SK-N-SH treated with all-trans-retinoic acid at 6 μM for 48 hours (cell line): ENCODE measurements at regions not wholly inside any gene's neighbourhood (a gene's known extent, or its start where the extent isn't known, plus 50 kb on each side); places are given as distances from the start of the nearest gene placed in this dataset.

Source experiments
- ATAC-seq: fragments of 200-7000 bp; cut with Tn5 transposase; 3 replicates; pipeline ENCODE4 v1.9.1; 2020; ENCODE audit warnings: mild to moderate bottlenecking, moderate library complexity
- ARNTL ChIP-seq: fragments of 450-650 bp; formaldehyde crosslinking; IDR thresholded peaks from 2 replicates; pipeline ENCODE4 v1.5.0; 2020; ENCODE audit warnings: low read depth, mild to moderate bottlenecking, moderate library complexity, borderline replicate concordance
- BACH2 ChIP-seq: fragments of 250-450 bp; sonication (Bioruptor Pico); IDR thresholded peaks from 2 replicates; pipeline ENCODE4 v1.9.0; 2021; ENCODE audit warnings: mild to moderate bottlenecking, borderline replicate concordance
- CSDC2 ChIP-seq: fragments of 250-450 bp; sonication (Bioruptor Pico); IDR thresholded peaks from 2 replicates; pipeline ENCODE4 v1.5.0; 2020; ENCODE audit warnings: mild to moderate bottlenecking, moderate library complexity
- ESRRG ChIP-seq: fragments of 250-450 bp; sonication (Bioruptor Pico); IDR thresholded peaks from 2 replicates; pipeline ENCODE4 v1.6.1; 2021; ENCODE audit warnings: mild to moderate bottlenecking
- GLIS3 ChIP-seq: fragments of 250-450 bp; sonication (Bioruptor Pico); IDR thresholded peaks from 2 replicates; pipeline ENCODE4 v1.5.0; 2020; ENCODE audit warnings: mild to moderate bottlenecking, moderate library complexity
- ISL1 ChIP-seq: fragments of 250-450 bp; sonication (Bioruptor Pico); IDR thresholded peaks from 2 replicates; pipeline ENCODE4 v2.1.2; 2022; ENCODE audit warnings: mild to moderate bottlenecking, moderate library complexity
- PPARA ChIP-seq: fragments of 250-450 bp; sonication (Bioruptor Pico); IDR thresholded peaks from 2 replicates; pipeline ENCODE4 v1.5.0; 2020; ENCODE audit warnings: mild to moderate bottlenecking, borderline replicate concordance
- RARB ChIP-seq: fragments of 250-450 bp; sonication (Bioruptor Pico); IDR thresholded peaks from 2 replicates; pipeline ENCODE4 v1.8.0; 2021; ENCODE audit warnings: mild to moderate bottlenecking, moderate library complexity
- SNAI2 ChIP-seq: fragments of 250-450 bp; sonication (Bioruptor Pico); IDR thresholded peaks from 2 replicates; pipeline ENCODE4 v1.5.0; 2020; ENCODE audit warnings: mild to moderate bottlenecking, moderate library complexity
- TCF4 ChIP-seq: fragments of 250-450 bp; sonication (Bioruptor Pico); IDR thresholded peaks from 2 replicates; pipeline ENCODE4 v1.8.0; 2021; ENCODE audit warnings: mild to moderate bottlenecking, moderate library complexity, borderline replicate concordance
- TOX ChIP-seq: fragments of 250-450 bp; sonication (Bioruptor Pico); IDR thresholded peaks from 2 replicates; pipeline ENCODE4 v1.8.0; 2021; ENCODE audit warnings: mild to moderate bottlenecking, moderate library complexity, borderline replicate concordance
- ZC3H10 ChIP-seq: fragments of 250-450 bp; sonication (Bioruptor Pico); IDR thresholded peaks from 2 replicates; pipeline ENCODE4 v1.5.1; 2021; ENCODE audit warnings: mild to moderate bottlenecking, moderate library complexity
- ZFP3 ChIP-seq: fragments of 250-450 bp; sonication (Bioruptor Pico); IDR thresholded peaks from 2 replicates; pipeline ENCODE4 v1.5.0; 2020; ENCODE audit warnings: mild to moderate bottlenecking, moderate library complexity
- ZFP30 ChIP-seq: fragments of 450-650 bp; formaldehyde crosslinking; IDR thresholded peaks from 2 replicates; pipeline ENCODE4 v1.5.0; 2022; ENCODE audit warnings: mild to moderate bottlenecking, moderate library complexity
- ZNF8 ChIP-seq: fragments of 450-650 bp; formaldehyde crosslinking; IDR thresholded peaks from 2 replicates; pipeline ENCODE4 v1.5.0; 2020; ENCODE audit warnings: mild to moderate bottlenecking, moderate library complexity
- TF ChIP-seq, protein P1 (sequence below): fragments of 250-450 bp; sonication (Bioruptor Pico); IDR thresholded peaks from 2 replicates; pipeline ENCODE4 v1.8.0; 2020; ENCODE audit warnings: mild to moderate bottlenecking, moderate library complexity, borderline replicate concordance
- TF ChIP-seq, protein P2 (sequence below): fragments of 250-450 bp; sonication (Bioruptor Pico); IDR thresholded peaks from 2 replicates; pipeline ENCODE4 v1.5.1; 2021; ENCODE audit warnings: mild to moderate bottlenecking, moderate library complexity
- TF ChIP-seq, protein P3 (sequence below): fragments of 250-450 bp; sonication (Bioruptor Pico); IDR thresholded peaks from 2 replicates; pipeline ENCODE4 v1.5.1; 2020; ENCODE audit warnings: low read depth, mild to moderate bottlenecking, moderate library complexity
- TF ChIP-seq, protein P4 (sequence below): fragments of 250-450 bp; sonication (Bioruptor Pico); IDR thresholded peaks from 2 replicates; pipeline ENCODE4 v1.8.0; 2021; ENCODE audit warnings: low read depth, mild to moderate bottlenecking, moderate library complexity, borderline replicate concordance

DNA sequence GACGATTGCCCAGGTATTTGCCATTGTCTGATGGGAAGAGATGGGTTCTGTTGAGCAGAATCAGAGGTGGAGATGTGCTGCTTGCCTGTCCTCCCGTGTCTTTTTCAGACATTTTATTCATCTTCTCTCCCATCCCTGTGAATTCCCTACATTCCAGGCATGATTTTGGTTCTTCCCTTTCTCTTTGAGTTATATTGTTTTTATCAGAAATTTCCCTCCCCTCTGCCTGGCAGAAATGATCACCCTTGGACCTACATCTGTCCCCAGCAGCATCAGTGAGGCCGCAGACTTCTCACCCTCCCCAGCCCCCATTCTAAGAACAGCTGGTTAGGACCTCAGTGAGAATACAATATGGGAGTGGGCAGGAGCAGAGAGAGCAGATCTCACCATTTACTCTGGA lies 640.2 kb downstream of the CCDC171 start:
- ATAC-seq = peak; percentile 7; the same call in 2 of the 3 replicates
- TF ChIP-seq, protein P1, sequence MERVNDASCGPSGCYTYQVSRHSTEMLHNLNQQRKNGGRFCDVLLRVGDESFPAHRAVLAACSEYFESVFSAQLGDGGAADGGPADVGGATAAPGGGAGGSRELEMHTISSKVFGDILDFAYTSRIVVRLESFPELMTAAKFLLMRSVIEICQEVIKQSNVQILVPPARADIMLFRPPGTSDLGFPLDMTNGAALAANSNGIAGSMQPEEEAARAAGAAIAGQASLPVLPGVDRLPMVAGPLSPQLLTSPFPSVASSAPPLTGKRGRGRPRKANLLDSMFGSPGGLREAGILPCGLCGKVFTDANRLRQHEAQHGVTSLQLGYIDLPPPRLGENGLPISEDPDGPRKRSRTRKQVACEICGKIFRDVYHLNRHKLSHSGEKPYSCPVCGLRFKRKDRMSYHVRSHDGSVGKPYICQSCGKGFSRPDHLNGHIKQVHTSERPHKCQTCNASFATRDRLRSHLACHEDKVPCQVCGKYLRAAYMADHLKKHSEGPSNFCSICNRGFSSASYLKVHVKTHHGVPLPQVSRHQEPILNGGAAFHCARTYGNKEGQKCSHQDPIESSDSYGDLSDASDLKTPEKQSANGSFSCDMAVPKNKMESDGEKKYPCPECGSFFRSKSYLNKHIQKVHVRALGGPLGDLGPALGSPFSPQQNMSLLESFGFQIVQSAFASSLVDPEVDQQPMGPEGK (CRISPR knock-in tag) = no peak
- TF ChIP-seq ARNTL (CRISPR knock-in tag) (no peak), ZFP3 (CRISPR knock-in tag) (no peak), SNAI2 (CRISPR knock-in tag) (no peak), TCF4 (CRISPR knock-in tag) (no peak), TOX (CRISPR knock-in tag) (no peak), ESRRG (CRISPR knock-in tag) (no peak), ZNF8 (CRISPR knock-in tag) (no peak), ZC3H10 (no peak), GLIS3 (no peak), PPARA (CRISPR knock-in tag) (no peak)
- TF ChIP-seq, protein P2, sequence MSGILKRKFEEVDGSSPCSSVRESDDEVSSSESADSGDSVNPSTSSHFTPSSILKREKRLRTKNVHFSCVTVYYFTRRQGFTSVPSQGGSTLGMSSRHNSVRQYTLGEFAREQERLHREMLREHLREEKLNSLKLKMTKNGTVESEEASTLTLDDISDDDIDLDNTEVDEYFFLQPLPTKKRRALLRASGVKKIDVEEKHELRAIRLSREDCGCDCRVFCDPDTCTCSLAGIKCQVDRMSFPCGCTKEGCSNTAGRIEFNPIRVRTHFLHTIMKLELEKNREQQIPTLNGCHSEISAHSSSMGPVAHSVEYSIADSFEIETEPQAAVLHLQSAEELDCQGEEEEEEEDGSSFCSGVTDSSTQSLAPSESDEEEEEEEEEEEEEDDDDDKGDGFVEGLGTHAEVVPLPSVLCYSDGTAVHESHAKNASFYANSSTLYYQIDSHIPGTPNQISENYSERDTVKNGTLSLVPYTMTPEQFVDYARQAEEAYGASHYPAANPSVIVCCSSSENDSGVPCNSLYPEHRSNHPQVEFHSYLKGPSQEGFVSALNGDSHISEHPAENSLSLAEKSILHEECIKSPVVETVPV (CRISPR knock-in tag) = no peak
- TF ChIP-seq, protein P3, sequence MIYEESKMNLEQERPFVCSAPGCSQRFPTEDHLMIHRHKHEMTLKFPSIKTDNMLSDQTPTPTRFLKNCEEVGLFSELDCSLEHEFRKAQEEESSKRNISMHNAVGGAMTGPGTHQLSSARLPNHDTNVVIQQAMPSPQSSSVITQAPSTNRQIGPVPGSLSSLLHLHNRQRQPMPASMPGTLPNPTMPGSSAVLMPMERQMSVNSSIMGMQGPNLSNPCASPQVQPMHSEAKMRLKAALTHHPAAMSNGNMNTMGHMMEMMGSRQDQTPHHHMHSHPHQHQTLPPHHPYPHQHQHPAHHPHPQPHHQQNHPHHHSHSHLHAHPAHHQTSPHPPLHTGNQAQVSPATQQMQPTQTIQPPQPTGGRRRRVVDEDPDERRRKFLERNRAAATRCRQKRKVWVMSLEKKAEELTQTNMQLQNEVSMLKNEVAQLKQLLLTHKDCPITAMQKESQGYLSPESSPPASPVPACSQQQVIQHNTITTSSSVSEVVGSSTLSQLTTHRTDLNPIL (CRISPR knock-in tag) = no peak
- TF ChIP-seq, protein P4, sequence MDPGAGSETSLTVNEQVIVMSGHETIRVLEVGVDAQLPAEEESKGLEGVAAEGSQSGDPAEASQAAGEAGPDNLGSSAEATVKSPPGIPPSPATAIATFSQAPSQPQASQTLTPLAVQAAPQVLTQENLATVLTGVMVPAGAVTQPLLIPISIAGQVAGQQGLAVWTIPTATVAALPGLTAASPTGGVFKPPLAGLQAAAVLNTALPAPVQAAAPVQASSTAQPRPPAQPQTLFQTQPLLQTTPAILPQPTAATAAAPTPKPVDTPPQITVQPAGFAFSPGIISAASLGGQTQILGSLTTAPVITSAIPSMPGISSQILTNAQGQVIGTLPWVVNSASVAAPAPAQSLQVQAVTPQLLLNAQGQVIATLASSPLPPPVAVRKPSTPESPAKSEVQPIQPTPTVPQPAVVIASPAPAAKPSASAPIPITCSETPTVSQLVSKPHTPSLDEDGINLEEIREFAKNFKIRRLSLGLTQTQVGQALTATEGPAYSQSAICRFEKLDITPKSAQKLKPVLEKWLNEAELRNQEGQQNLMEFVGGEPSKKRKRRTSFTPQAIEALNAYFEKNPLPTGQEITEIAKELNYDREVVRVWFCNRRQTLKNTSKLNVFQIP (CRISPR knock-in tag) = no peak

DNA sequence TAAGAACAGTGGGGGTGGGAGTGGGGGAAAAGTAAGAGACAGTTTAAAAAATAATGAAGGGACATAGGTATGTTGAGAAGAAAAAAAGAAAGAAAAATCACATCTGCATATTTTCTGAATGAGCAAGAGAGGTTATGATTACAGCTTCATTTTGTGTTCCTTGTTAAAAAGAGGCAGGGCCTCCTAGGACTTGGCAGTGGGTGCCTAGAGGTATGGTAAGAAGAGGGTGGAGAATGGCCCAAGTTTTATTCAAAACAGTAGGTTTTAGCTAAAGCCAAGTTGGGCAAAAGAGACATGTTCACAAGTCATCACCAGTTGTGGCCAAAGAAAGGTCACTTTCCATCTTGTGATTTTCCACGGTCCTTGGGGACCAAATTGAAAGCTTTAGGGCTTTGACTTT lies 643.4 kb downstream of the CCDC171 start:
- no peak for ATAC-seq
- TF ChIP-seq RARB (CRISPR knock-in tag) (no peak), ZFP3 (CRISPR knock-in tag) (no peak), ZFP30 (CRISPR knock-in tag) (no peak), TOX (CRISPR knock-in tag) (no peak), ISL1 (CRISPR knock-in tag) (no peak)

DNA sequence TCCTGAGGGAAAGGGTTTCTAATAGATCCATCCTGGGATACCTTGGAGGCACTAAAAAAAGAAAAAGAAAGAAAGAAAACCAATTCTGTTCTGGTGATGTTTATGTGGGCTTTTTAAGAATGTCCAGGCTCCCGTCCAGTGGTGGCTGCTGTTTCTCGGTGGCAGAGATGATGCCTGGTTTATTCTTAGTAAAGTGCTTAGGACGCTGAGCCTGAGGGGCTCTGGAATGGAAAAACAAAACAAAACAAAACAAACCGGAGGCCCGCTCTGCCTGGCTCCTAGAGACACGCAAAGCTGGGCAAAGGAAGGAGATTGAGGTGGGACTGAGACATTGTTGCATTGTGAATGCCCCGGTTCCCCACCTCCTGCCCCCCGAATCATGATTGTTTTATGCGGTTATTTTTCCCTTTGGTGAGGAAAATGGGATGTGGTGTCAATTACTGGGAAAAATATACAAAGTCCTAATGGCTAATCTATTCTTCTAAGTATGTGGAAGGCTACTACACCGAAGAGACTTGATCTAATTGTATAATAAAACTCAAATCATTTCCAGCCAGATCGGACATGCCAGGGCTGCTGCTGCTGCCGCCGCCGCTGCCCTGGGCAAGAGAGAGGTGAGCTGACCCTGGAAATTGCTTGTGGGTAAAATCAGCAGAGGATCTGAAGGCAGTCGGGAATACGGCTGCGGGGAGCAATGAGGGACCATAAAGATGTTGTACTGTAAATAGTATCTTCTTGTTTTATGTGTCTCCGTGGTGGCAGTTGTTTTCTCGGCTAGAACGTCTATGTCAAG lies 644.9 kb downstream of the CCDC171 start:
- peak; percentile 61 for ATAC-seq
- no peak for TF ChIP-seq ARNTL (CRISPR knock-in tag)
- TF ChIP-seq, protein P3 (CRISPR knock-in tag) = no peak

DNA sequence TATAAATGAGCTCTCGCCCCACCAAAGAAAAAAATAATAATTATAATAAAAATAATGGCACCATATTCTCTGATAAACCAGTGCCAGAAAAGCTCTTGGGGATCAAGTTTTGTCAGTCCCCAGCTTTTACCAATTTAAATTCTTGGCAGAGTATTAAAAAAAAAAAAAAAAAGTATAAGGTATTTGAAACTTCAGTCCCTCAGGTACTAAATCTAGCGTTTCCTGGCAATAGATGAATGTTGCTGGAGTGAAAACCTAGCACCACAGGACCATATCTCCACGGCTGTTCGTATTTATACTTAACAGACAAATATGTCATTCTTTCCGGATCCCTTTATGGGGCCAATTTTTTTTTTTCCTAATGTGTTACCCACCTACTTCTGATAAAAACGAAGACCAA lies 646.2 kb downstream of the CCDC171 start:
- ATAC-seq = no peak
- TF ChIP-seq ISL1 (CRISPR knock-in tag) = peak; percentile 25; the same call in 1 of the 2 replicates
- no peak for TF ChIP-seq BACH2 (CRISPR knock-in tag)
- TF ChIP-seq ARNTL (CRISPR knock-in tag) = no peak
- no peak for TF ChIP-seq TOX (CRISPR knock-in tag)
- TF ChIP-seq, protein P4 (CRISPR knock-in tag) = no peak
- TF ChIP-seq GLIS3 = no peak
- no peak for TF ChIP-seq CSDC2
- TF ChIP-seq, all 23 proteins: peak for 1
